GM12874 (cell line): ENCODE measurements at regions not wholly inside any gene's neighbourhood (a gene's known extent, or its start where the extent isn't known, plus 50 kb on each side); places are given as distances from the start of the nearest gene placed in this dataset.

Experiments
- CTCF ChIP-seq: IDR thresholded peaks from 2 replicates; pipeline ENCODE4 v1.5.1; 2011; ENCODE audit warnings: low read depth, mild to moderate bottlenecking, control low read depth, low read length, moderate library complexity; ENCODE audit not compliant: insufficient read depth

DNA sequence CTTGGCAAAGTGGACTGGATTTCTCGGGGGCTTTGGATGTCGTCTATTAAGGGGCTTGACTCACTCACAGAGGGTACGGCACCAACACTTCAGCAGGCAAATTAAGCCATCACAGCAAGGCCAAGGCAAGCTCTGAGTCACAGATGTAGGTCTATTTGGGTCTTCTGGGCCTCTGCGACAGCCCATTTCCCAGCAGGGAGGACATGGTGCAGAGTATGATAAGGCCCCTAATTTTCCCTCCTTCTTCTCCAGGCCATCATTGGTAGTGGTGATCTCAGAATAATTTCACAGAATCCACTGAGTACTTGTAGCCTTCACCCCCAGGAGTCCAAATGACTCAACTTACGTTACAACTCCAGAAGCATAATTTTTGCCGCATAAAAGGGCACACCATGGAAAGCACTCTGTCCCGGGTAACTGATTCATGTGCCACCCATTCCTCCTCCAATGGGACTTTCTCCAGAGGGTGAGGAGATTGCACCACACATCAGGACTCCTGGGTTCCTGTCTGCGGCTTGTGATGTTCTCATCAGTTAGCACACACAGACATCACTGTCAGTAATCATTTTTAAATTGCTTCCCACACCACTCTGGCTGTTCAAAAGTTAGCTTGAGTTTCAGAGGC lies 164.9 kb downstream of the TXNL1 start:
- TF ChIP-seq CTCF: no peak

- TF ChIP-seq CTCF: no peak
Observed at GRCh38 chr18:56470406-56471351, 167.7 kb downstream of the TXNL1 start.

DNA sequence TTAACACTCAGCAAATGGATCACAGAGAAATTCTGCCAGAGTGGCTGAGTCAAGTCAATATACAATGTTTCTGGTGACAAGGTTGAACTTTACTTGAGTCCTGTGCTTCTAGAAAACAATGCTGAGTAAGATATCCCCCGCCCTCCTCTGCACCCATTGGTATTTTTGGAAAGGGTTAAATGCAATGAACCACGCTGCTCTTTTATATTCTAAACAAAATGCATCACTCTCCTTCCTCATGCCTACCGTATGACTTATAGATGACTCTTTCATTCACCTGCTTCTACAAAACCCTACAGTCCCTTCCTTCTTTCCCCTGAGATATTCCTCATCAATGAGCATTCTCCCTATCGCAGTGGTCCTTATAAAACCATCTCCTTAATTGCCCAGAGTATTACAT lies 168.8 kb downstream of the TXNL1 start:
- no peak for TF ChIP-seq CTCF

- TF ChIP-seq CTCF: no peak
Observed at GRCh38 chr18:56468396-56468795, 170.0 kb downstream of the TXNL1 start.

DNA sequence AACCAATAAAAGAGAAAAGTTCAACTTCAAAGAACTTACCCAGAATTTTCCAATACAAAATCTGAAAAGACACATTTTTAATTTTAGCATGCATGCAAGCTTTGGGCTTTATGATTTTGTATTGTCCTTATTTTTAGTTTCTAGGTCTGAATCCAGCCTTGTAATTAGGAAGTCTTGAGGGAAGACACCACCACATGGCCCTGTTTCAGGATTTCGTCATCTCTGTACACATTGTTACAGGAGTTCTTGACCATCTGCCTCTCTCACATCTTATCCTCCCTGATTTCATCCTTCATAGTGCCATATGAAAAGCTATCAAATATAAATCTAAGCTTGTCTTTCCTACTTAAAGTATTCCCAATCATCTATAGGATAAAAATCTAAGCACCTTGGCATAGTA lies 176.1 kb downstream of the TXNL1 start:
- TF ChIP-seq CTCF: no peak

DNA sequence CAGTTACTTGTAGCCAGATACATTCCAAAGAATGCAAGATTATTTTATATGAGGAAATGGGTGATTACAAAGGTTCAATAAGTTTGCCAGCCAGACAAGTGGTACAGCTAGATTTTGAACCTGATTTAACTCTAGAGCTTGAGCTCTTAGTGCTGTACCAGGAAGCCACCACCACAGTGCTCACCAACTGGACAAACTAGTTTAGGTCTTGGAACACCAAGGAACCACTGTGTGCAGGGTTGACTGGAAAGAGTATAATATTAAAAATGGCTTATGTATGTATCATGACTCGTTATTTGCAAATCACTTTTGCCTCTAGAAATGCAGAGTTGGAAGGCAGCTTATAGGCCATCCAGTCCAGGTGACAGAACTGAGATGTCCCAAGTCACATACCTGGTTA lies 177.2 kb downstream of the TXNL1 start:
- TF ChIP-seq CTCF: no peak

GRCh38 chr18:56460581-56460980 lies 177.8 kb downstream of the TXNL1 start:
- TF ChIP-seq CTCF: no peak
